ENCODE measurements at regions not wholly inside any gene's neighbourhood (a gene's known extent, or its start where the extent isn't known, plus 50 kb on each side); places are given as distances from the start of the nearest gene placed in this dataset.

- DNase-seq, result no peak
These were observed 80.3 kb downstream of the NXPE2 start for GRCh38 chr11:114758627-114759026.

GRCh38 chr11:114762408-114762807 lies 84.1 kb downstream of the NXPE2 start:
- peak; percentile 26 for DNase-seq

- no peak for DNase-seq
These were observed 86.2 kb downstream of the NXPE2 start for GRCh38 chr11:114764563-114764962.

GRCh38 chr11:114771172-114771571 lies 92.8 kb downstream of the NXPE2 start:
- no peak for DNase-seq

- DNase-seq, result no peak
These were observed 95.4 kb downstream of the NXPE2 start for GRCh38 chr11:114773541-114774338.

GRCh38 chr11:114774599-114775361 lies 96.5 kb downstream of the NXPE2 start:
- DNase-seq, result peak; percentile 62

- peak; percentile 50 for DNase-seq
These were observed 97.7 kb downstream of the NXPE2 start for GRCh38 chr11:114775875-114776621.

- no peak for DNase-seq
These were observed 98.6 kb downstream of the NXPE2 start for GRCh38 chr11:114776956-114777355.

- DNase-seq, result no peak
These were observed 100.9 kb downstream of the NXPE2 start for GRCh38 chr11:114779189-114779588.

- DNase-seq, result no peak
These were observed 104.5 kb downstream of the NXPE2 start for GRCh38 chr11:114782650-114783310.

GRCh38 chr11:114783805-114784204 lies 105.5 kb downstream of the NXPE2 start:
- DNase-seq, result no peak

GRCh38 chr11:114784216-114784615 lies 105.9 kb downstream of the NXPE2 start:
- no peak for DNase-seq

GRCh38 chr11:114784891-114785290 lies 106.6 kb downstream of the NXPE2 start:
- DNase-seq, result no peak

GRCh38 chr11:114785820-114786219 lies 107.5 kb downstream of the NXPE2 start:
- DNase-seq, result no peak

GRCh38 chr11:114787126-114787525 lies 108.8 kb downstream of the NXPE2 start:
- DNase-seq, result no peak

- no peak for DNase-seq
These were observed 112.6 kb downstream of the NXPE2 start for GRCh38 chr11:114790910-114791309.

GRCh38 chr11:114794048-114794684 lies 115.8 kb downstream of the NXPE2 start:
- DNase-seq, result no peak

- DNase-seq, result no peak
These were observed 118.8 kb downstream of the NXPE2 start for GRCh38 chr11:114796954-114797721.

- no peak for DNase-seq
These were observed 121.1 kb downstream of the NXPE2 start for GRCh38 chr11:114799476-114799875.

GRCh38 chr11:114801773-114802172 lies 123.4 kb downstream of the NXPE2 start:
- no peak for DNase-seq

- DNase-seq, result no peak
These were observed 124.6 kb downstream of the NXPE2 start for GRCh38 chr11:114802878-114803277.
